Stimulated activated effector memory CD8-positive, alpha-beta T cell treated with anti-CD3 and anti-CD28 coated beads, Interleukin-12 subunit alpha, Interleukin-12 subunit beta, amount 100 ng/mL, for 72 hours (primary cell): ENCODE measurements at regions not wholly inside any gene's neighbourhood (a gene's known extent, or its start where the extent isn't known, plus 50 kb on each side); places are given as distances from the start of the nearest gene placed in this dataset.

Source experiments
- ATAC-seq: fragments of 150-1000 bp; cut with Tn5 transposase; 2 replicates; pipeline ENCODE4 v1.10.0; 2021
- DNase-seq, 2 donors: peaks; one replicate each; pipeline ENCODE4 v3.0.0; 2021 to 2022; ENCODE audit warnings: low spot score in 2 of 2
- H3K27ac Mint-ChIP-seq: one replicate; pipeline ENCODE4 v1.8.0; 2022; ENCODE audit warnings: mild to moderate bottlenecking, mixed read lengths
- H3K36me3 Mint-ChIP-seq: one replicate; pipeline ENCODE4 v1.8.0; 2022; ENCODE audit warnings: mild to moderate bottlenecking, mixed read lengths
- H3K4me1 Mint-ChIP-seq: one replicate; pipeline ENCODE4 v1.8.0; 2022; ENCODE audit warnings: mixed read lengths
- H3K4me3 Mint-ChIP-seq: one replicate; pipeline ENCODE4 v1.8.0; 2022; ENCODE audit warnings: mild to moderate bottlenecking, mixed read lengths
- H3K9me3 Mint-ChIP-seq: one replicate; pipeline ENCODE4 v1.8.0; 2022; ENCODE audit warnings: mixed read lengths

DNA sequence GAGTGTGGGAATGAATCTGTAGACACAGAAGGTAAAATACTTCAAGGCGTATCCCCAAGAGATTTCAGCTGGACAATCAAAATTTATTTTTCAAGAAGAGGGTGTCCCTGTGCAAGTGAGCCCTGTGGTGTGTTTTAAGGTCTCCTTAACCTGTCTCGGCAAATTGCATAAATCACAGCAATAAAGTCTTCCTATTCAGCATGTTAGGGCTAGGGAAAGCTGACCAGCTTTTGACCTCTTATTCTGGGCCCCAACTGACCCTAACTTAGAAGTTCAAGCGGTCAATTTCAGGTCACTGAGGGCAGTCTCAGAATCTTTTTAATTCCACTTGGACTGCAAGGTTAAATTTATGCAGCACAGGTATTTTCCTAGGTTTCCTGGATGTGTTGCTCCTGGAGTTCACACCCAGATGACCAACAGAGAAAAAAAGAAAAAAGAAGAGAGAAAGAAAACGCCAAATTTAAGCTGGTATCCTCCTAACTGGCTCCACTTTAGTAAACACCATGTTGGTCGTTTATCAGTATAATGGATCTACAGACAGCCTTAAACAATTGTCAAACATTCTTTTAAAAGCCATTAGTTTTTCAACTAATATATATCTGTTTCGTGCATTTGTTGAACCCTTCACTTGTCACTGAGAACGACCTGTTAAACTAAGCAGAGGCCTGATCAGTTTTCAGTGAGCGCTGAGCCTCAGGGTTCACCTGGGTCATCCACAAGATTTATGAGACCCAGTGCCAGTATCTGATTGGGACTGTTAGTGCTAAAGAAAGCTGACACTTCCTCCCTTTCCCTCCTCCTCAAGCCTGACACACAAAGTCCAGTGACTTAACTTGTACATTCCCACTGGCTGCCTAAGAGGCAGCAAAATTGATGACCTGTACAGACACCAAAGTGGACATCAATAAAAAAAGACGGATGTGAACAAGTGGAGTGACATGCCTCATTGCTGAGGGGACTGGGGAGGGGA lies 546.1 kb downstream of the NR2F1-AS1 start:
- DNase-seq (no peak), ATAC-seq (no peak)
- H3K4me1 Mint-ChIP-seq = no peaks in the 10 kb centered on the region
- no peak overlapping the region for H3K4me3 Mint-ChIP-seq
- peaks cover 5% of the 10 kb centered on the region for H3K9me3 Mint-ChIP-seq
- no peak overlapping the region for H3K27ac Mint-ChIP-seq
- no peaks in the 10 kb centered on the region for H3K36me3 Mint-ChIP-seq

DNA sequence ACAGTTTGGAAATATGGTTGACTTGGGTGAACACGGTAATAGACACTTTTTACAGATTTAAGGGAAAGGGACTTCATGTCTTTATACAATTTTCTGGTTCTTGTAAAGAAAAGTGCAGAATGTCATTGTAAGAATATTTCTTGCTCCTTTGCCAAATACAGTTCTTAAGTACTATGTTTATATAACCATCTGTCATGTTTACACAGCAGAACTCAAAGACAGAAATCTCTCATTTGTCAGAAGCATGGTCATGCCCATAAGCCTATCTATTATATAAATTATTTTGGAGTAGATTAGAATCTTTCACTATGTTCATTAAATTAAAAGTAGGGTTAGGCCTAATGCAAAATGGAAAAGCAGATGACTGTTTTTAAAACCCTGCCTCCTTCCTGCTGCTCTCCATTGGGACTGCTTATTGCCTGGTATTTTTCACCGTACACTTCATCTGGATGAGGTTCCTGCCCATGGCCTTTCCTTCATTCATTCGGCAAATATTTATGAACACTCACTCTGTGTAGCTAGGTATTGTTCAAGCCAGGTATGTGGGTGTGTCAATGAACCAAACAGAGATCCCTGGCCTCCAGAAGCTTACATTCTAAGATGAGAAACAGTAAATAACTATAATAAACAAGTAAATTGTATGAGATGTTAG lies 558.1 kb downstream of the NR2F1-AS1 start:
- H3K36me3 Mint-ChIP-seq = no peaks in the 10 kb centered on the region
- H3K9me3 Mint-ChIP-seq = peaks cover 16% of the 10 kb centered on the region
- ATAC-seq (no peak), DNase-seq (no peak)
- H3K4me1 Mint-ChIP-seq = no peaks in the 10 kb centered on the region
- no peak overlapping the region for H3K4me3 Mint-ChIP-seq
- H3K27ac Mint-ChIP-seq = no peak overlapping the region

DNA sequence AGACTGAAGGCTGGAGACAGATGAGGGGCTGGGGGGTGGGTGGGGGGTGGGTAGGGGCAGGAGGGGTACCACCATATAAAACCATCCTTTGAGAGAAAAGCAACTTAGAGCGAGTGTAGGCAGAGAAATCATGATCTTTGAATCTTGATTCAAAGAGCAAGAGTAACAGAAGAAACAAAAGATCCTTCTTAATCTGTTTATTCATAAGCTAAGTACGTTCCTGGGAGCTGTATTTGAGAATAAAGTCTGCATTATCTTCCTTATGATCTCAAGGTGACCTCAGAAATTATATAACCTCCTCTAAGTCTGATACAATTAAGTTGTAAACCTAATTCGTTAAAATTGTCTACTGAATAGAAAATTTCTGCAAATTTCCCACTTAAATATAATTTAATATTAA lies 558.8 kb downstream of the NR2F1-AS1 start:
- peaks cover 16% of the 10 kb centered on the region for H3K9me3 Mint-ChIP-seq
- no peak for ATAC-seq

DNA sequence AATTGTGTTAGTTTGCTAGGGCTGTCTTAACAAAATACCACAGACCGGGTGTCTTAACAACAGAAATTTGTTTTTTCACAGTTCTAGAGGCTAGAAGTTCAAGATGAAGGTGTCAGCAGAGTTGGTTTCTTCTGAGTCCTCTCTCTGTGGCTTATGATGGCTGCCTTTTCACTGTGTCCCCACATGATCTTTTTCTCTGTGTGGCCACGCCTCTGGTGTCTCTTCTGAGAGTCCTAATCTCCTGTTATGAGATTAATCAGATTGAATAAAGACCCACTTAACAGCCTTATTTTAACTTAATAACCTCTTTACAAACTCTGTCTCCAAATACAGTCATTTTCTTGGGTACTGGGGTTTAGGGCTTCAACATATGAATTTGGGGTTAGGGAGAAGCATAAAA lies 561.1 kb downstream of the NR2F1-AS1 start:
- H3K4me3 Mint-ChIP-seq = no peak overlapping the region

More for the DNA sequence above, 558.8 kb downstream of the NR2F1-AS1 start:
- H3K36me3 Mint-ChIP-seq = no peaks in the 10 kb centered on the region
- DNase-seq = no peak
- H3K4me1 Mint-ChIP-seq = no peaks in the 10 kb centered on the region
- no peak overlapping the region for H3K4me3 Mint-ChIP-seq
- H3K27ac Mint-ChIP-seq = no peak overlapping the region

DNA sequence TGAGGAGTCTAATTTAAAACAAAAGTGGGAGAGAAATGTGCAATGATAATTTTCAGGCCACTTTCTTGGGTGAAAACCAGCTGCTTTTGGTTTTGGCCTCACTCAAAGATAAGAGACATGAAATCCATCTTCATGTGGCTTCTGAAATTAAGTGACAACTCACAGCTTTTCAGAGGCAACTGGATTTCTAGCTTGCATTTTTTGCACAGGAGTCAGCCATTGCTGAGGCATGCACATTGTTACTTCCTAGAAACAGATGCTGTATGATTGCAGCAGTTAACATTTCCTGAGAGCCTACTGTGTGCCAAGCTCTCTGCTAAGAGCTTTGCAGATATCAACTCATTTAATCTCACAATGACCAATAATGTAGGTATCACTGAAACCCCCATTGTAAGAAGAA lies 562.6 kb downstream of the NR2F1-AS1 start:
- no peak overlapping the region for H3K27ac Mint-ChIP-seq
- H3K4me3 Mint-ChIP-seq = no peak overlapping the region
- H3K9me3 Mint-ChIP-seq = peaks cover 7% of the 10 kb centered on the region
- ATAC-seq = no peak
- H3K36me3 Mint-ChIP-seq = no peaks in the 10 kb centered on the region
- H3K4me1 Mint-ChIP-seq = no peaks in the 10 kb centered on the region
- DNase-seq = no peak

More for the DNA sequence above, 561.1 kb downstream of the NR2F1-AS1 start:
- no peak overlapping the region for H3K27ac Mint-ChIP-seq
- DNase-seq = no peak
- H3K36me3 Mint-ChIP-seq = no peaks in the 10 kb centered on the region
- no peak for ATAC-seq
- peaks cover 12% of the 10 kb centered on the region for H3K9me3 Mint-ChIP-seq
- H3K4me1 Mint-ChIP-seq = no peaks in the 10 kb centered on the region

DNA sequence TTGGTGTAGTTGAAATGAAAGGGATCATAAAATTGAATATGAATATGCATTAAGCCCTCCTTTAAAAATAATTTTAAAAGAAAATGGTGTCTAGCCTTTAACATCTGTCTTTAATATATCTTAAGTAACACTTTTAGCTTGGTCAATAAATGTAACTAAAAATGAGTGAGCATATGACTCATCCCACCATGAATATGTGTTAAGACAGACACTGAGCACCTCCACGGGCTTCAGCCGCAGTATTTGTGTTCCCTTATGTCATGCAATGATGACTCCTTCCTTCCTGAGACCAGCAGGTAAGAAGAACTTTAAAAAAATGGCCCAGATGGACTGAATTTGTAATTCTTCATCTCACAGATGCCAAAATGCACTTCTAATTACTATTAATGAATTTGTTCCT lies 563.2 kb downstream of the NR2F1-AS1 start:
- Mint-ChIP-seq H3K4me1 (no peaks in the 10 kb centered on the region), H3K36me3 (no peaks in the 10 kb centered on the region), H3K9me3 (peaks cover 4% of the 10 kb centered on the region), H3K4me3 (no peak overlapping the region), H3K27ac (no peak overlapping the region)
- DNase-seq (no peak), ATAC-seq (no peak)

DNA sequence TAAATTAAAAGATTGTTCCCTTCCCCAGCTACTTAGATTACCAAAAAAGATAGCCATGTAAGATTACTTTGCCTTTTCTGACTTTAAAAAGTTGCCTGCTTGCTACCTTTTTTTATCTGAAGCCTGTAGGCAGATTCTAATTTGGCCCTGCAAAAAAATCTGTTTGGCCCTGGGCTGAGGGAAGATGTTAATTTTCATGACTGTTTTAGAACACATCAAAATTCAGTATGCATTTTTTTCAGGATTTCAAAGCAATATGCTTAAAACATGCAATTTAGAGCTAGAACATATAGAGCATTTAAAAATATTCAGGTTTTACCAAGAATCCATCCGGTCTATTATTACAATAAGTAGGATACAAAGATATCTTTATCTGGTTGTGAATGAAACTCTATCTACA lies 563.6 kb downstream of the NR2F1-AS1 start:
- Mint-ChIP-seq H3K9me3 (peaks cover 4% of the 10 kb centered on the region), H3K4me1 (no peaks in the 10 kb centered on the region), H3K27ac (no peak overlapping the region), H3K4me3 (no peak overlapping the region), H3K36me3 (no peaks in the 10 kb centered on the region)
- no peak for DNase-seq
- ATAC-seq = no peak

DNA sequence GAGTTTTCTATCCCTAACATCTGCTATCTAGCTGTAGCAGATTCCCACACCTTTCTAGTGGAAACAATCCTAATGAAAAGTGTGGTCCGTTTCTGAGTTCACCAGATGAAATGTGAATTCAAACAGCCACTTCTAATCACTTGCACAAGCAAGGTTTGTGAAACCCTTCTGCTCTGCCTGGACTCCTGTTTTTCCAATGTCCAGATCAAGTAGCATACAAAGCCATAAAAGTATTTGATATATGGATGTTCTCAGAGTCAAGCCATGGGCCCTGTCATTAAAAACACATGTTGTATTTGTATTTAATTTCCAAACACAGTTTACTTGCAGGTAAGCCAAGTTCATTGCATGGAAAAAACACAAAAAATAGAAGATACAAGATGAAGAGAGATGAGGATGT lies 570.4 kb downstream of the NR2F1-AS1 start:
- Mint-ChIP-seq H3K4me1 (no peaks in the 10 kb centered on the region), H3K9me3 (no peaks in the 10 kb centered on the region), H3K27ac (no peak overlapping the region), H3K4me3 (no peak overlapping the region), H3K36me3 (no peaks in the 10 kb centered on the region)
- DNase-seq (no peak), ATAC-seq (no peak)

DNA sequence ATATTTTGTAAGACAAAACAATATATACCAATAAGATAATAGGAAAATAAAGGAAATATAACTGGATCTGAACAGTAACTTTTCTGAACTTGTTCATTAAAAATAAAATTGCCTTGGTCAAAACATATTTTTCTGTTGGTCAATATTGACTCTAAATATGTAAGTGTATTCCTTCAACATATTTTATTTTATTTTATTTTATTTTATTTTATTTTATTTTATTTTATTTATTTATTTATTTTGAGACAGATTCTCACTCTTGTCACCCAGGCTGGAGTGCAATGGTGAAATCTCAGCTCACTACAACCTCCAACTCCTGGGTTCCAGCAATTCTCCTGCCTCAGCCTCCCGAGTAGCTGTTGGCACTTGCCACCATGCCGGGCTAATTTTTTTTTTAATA lies 571.0 kb downstream of the NR2F1-AS1 start:
- Mint-ChIP-seq H3K4me3 (no peak overlapping the region), H3K36me3 (no peaks in the 10 kb centered on the region), H3K4me1 (no peaks in the 10 kb centered on the region), H3K9me3 (peaks cover 1% of the 10 kb centered on the region), H3K27ac (no peak overlapping the region)
- ATAC-seq = no peak
- no peak for DNase-seq

DNA sequence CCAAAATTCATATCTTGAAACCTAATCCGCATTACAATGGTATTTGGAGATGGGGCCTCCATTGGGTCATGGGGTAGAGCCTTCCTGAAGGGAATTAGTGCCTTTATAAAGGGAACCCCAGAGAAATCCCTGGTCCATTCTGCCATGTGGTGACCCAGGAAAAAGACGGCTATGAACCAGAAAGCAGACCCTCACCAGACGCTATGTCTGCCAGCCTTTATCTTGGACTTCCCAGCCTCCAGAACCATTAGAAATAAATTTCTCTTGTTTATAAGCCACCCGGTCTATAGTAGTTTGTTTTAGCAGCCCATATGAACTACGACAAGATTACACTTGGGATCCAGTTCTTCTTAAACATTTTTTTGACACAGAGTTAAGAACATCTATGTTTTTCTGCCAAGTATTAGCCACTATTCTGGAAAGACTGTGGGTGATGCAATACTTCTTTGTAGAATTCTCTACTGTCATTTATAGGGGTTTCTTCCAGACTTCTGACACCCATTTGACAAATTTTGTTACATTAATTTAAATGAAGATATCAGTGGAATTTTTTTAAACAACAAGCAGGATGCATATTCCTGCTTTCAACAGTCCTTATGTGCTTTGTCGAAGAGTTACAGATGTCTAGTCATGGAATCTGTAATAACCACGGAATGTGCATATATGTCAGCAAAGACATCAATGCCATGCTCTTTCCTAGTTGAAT lies 572.4 kb downstream of the NR2F1-AS1 start:
- no peak overlapping the region for H3K4me3 Mint-ChIP-seq
- H3K4me1 Mint-ChIP-seq = no peaks in the 10 kb centered on the region
- peaks cover 3% of the 10 kb centered on the region for H3K9me3 Mint-ChIP-seq
- no peak overlapping the region for H3K27ac Mint-ChIP-seq
- no peak for ATAC-seq
- no peak for DNase-seq
- no peaks in the 10 kb centered on the region for H3K36me3 Mint-ChIP-seq

DNA sequence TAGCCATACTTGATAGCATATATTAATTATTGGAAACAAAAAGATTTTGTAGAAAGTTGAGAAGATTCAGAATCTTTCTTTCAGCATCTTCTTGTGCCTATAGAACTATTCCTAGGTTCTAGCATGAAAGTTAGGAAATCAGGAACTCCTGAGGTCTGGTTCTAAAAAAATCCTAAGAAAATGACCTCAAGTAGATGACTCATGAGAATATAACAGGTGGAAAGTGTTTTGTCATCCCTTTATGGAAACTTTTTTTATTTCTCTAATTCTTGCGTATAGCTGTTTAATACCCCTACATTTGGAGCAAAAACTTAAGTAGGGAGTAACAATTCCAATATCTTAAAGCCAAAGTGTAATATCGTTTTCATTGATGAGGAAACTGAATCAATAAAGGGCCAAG lies 574.1 kb downstream of the NR2F1-AS1 start:
- no peaks in the 10 kb centered on the region for H3K36me3 Mint-ChIP-seq
- ATAC-seq = no peak
- H3K4me1 Mint-ChIP-seq = no peaks in the 10 kb centered on the region
- no peak for DNase-seq
- H3K27ac Mint-ChIP-seq = no peak overlapping the region
- H3K9me3 Mint-ChIP-seq = peaks cover 3% of the 10 kb centered on the region
- no peak overlapping the region for H3K4me3 Mint-ChIP-seq

DNA sequence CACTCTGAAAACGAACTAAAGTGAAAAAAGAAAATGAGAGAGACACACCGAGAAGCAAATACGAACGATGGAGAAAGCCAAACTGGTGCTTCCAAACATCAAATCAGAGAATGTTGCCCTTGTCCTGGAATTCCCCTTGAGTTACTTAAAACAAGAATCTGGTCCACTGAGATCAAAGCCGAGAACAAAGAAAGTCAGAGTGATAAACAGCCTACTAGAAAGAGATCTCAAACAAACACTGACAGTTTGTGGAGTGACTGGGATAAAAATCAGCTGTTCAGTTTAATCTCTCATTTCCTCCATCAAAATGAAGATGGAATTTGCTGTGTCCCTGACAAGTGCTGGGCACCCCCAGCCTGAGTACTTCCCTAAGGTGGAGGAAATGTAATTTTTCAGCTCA lies 582.6 kb downstream of the NR2F1-AS1 start:
- Mint-ChIP-seq H3K36me3 (no peaks in the 10 kb centered on the region), H3K4me3 (no peak overlapping the region), H3K4me1 (no peaks in the 10 kb centered on the region), H3K9me3 (peaks cover 8% of the 10 kb centered on the region), H3K27ac (no peak overlapping the region)
- ATAC-seq = no peak
- no peak for DNase-seq

DNA sequence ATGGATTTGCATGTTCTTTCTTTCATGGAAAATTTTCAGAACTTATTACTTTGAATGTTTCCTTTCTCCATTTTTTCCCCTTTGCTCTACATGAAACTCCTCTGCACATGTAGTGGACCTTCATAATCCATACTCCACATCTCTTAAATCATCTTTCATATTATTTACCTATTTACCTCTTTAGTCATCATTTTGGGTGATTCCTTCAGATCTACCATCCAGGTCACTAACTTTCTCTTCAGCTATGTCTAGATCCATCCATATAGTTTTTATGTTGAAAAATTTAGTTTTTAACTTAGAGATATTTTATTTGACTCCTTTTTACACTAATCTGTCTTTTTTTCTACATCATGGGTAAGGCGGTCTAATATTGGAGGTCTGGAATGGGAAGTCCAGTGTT lies 586.6 kb downstream of the NR2F1-AS1 start:
- H3K36me3 Mint-ChIP-seq = no peaks in the 10 kb centered on the region
- DNase-seq = no peak
- H3K4me1 Mint-ChIP-seq = no peaks in the 10 kb centered on the region
- H3K9me3 Mint-ChIP-seq = peaks cover 8% of the 10 kb centered on the region
- no peak for ATAC-seq
- H3K27ac Mint-ChIP-seq = no peak overlapping the region
- H3K4me3 Mint-ChIP-seq = no peak overlapping the region

DNA sequence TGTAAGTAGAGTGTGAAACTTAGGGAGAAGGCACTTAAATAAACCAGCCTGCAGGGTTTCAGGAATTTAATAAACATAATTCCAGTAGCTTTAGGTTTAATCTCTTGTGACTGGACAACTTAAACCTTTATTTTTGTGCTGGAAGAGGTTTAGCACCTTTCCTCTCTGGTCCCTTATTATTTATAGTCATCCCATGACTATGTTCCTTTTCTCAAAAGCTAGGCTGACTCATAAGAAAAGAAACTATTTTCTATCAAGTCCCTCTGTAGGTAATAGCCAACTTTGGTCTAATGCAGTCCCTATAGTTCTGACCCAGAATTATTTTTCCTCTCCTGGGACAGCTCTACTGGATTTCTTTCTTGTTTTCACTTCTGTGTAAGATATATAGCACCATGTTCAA lies 588.9 kb downstream of the NR2F1-AS1 start:
- H3K36me3 Mint-ChIP-seq = no peaks in the 10 kb centered on the region
- no peaks in the 10 kb centered on the region for H3K4me1 Mint-ChIP-seq
- H3K9me3 Mint-ChIP-seq = peaks cover 12% of the 10 kb centered on the region
- no peak overlapping the region for H3K4me3 Mint-ChIP-seq
- DNase-seq (no peak), ATAC-seq (no peak)
- no peak overlapping the region for H3K27ac Mint-ChIP-seq

DNA sequence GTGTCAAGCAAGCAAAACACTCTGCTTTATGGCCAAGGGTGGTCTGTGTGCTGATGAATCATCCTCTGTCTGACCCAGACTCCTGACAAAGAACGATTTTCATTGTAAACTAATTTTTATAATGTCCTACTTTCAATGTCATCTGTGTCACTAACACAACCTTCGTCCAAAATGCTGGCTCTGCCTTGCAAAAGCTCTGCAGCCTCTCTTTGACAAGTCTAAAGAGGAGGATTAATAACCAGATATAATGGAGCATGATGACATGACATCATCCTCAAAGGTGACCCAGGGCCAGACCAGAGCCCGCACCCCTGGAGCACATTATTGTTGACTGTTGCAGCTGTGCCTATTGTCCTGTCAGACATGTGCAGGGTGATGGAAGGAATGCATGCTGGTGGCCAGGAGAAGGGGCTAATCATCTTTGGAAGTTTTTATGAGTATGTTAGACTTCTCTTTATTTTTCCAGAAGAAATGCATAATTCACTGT lies 589.4 kb downstream of the NR2F1-AS1 start:
- no peak overlapping the region for H3K4me3 Mint-ChIP-seq
- no peaks in the 10 kb centered on the region for H3K4me1 Mint-ChIP-seq
- peaks cover 15% of the 10 kb centered on the region for H3K9me3 Mint-ChIP-seq
- no peak for DNase-seq
- no peaks in the 10 kb centered on the region for H3K36me3 Mint-ChIP-seq
- no peak overlapping the region for H3K27ac Mint-ChIP-seq
- no peak for ATAC-seq
